Activated B cell treated with CpG ODN at 0.5 μM for 24 hours (primary cell): ENCODE measurements at regions not wholly inside any gene's neighbourhood (a gene's known extent, or its start where the extent isn't known, plus 50 kb on each side); places are given as distances from the start of the nearest gene placed in this dataset.
"Not testable (repeated sequence)": the region's sequence is repeated elsewhere in the genome, so short reads cannot be mapped to it uniquely, and the experiment has no call there.

Experiments
- ATAC-seq: fragments of 200-7000 bp; cut with Tn5 transposase; one replicate; pipeline ENCODE4 v1.10.0; 2021; ENCODE audit warnings: low read depth, mild to moderate bottlenecking, moderate library complexity
- CTCF ChIA-PET: fragments of 350-600 bp; sonication (Branson Sonifier 250); formaldehyde crosslinking; loops from one replicate; lab custom pipeline; 2021; ENCODE audit warnings: antibody characterized with exemption; lab: Charles Lee
- POLR2A ChIA-PET: fragments of 350-600 bp; sonication (Branson Sonifier 250); formaldehyde crosslinking; loops from one replicate; lab custom pipeline; 2021; ENCODE audit warnings: antibody characterized with exemption; lab: Charles Lee
- DNase-seq: peaks from one replicate; pipeline ENCODE4 v3.0.0; 2022
- H3K27ac Mint-ChIP-seq: one replicate; pipeline ENCODE4 v1.8.0; 2020; ENCODE audit warnings: mixed read lengths
- H3K27me3 Mint-ChIP-seq: one replicate; pipeline ENCODE4 v1.8.0; 2021; ENCODE audit warnings: mixed read lengths
- H3K36me3 Mint-ChIP-seq: one replicate; pipeline ENCODE4 v1.8.0; 2021; ENCODE audit warnings: low read depth, mixed read lengths
- H3K4me1 Mint-ChIP-seq: one replicate; pipeline ENCODE4 v1.8.0; 2021; ENCODE audit warnings: mixed read lengths
- H3K4me3 Mint-ChIP-seq: one replicate; pipeline ENCODE4 v1.8.0; 2020; ENCODE audit warnings: mild to moderate bottlenecking, mixed read lengths
- H3K9me3 Mint-ChIP-seq: one replicate; pipeline ENCODE4 v1.8.0; 2020; ENCODE audit warnings: mixed read lengths
- CTCF ChIP-seq: fragments of 200-600 bp; IDR thresholded peaks from one replicate; pipeline ENCODE4 v1.8.0; 2022; ENCODE audit warnings: antibody characterized with exemption, mild to moderate bottlenecking
- intact Hi-C: fragments of 100-400 bp; cut with micrococcal nuclease; formaldehyde crosslinking; loops from one replicate; pipeline ENCODE4 v1.15.1; 2024

DNA sequence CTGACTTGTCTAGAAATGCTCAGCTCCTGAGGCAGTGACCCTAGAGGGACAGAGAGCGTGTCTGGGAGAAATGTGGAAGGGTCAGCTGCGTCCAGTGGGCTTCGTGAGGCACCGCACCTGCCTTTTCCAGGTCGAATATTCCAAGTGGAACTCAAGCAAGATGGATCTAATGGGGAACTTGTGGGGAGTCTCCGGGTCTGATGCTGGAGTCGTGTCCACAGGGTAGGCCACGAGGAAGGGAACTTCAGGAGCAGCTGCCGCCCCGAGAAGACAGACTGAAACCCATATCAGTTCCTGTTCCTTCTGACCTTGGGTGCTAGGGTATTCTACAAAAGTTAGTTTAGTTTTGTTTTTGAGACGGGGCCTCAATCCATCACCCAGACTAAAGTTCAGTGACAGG, 67.5 kb downstream of the TNFAIP2 start:
- no peak overlapping the region for H3K4me3 Mint-ChIP-seq
- peaks cover 51% of the 10 kb centered on the region for H3K27me3 Mint-ChIP-seq
- DNase-seq = no peak
- peaks cover 3% of the 10 kb centered on the region for H3K9me3 Mint-ChIP-seq
- H3K27ac Mint-ChIP-seq = no peak overlapping the region
- CTCF ChIA-PET = no interaction called here
- POLR2A ChIA-PET = no interaction called here
- ATAC-seq = no peak
- H3K36me3 Mint-ChIP-seq = no peaks in the 10 kb centered on the region
- intact Hi-C loops = no loop called here
- peaks cover 7% of the 10 kb centered on the region for H3K4me1 Mint-ChIP-seq
- no peak for TF ChIP-seq CTCF

GRCh38 chr14:103191844-103192243, 68.6 kb downstream of the TNFAIP2 start:
- DNase-seq (no peak), ATAC-seq (no peak)
- Mint-ChIP-seq H3K27ac (no peak overlapping the region), H3K9me3 (peaks cover 3% of the 10 kb centered on the region), H3K36me3 (no peaks in the 10 kb centered on the region), H3K4me1 (peaks cover 7% of the 10 kb centered on the region), H3K4me3 (no peak overlapping the region), H3K27me3 (peaks cover 40% of the 10 kb centered on the region)
- POLR2A ChIA-PET = no interaction called here
- CTCF ChIA-PET = interaction anchor here (1.1 to 1.4 kb wide), 2 partner anchors 8 to 87 kb away, joined by 3 to 6 read pairs; no protein-coding TSS in a partner anchor
- no peak for TF ChIP-seq CTCF
- intact Hi-C loops = no loop called here

GRCh38 chr14:103192246-103192840, 69.1 kb downstream of the TNFAIP2 start:
- no peak for TF ChIP-seq CTCF
- peaks cover 35% of the 10 kb centered on the region for H3K27me3 Mint-ChIP-seq
- intact Hi-C loops = no loop called here
- ChIA-PET POLR2A (no interaction called here), CTCF (interaction anchor here (1.1 to 1.4 kb wide), 2 partner anchors 9 to 87 kb away, joined by 3 to 6 read pairs; no protein-coding TSS in a partner anchor)
- H3K4me3 Mint-ChIP-seq = no peak overlapping the region
- H3K4me1 Mint-ChIP-seq = peaks cover 7% of the 10 kb centered on the region
- no peak for ATAC-seq
- no peak for DNase-seq
- H3K36me3 Mint-ChIP-seq = no peaks in the 10 kb centered on the region
- H3K9me3 Mint-ChIP-seq = peaks cover 3% of the 10 kb centered on the region
- H3K27ac Mint-ChIP-seq = no peak overlapping the region

DNA sequence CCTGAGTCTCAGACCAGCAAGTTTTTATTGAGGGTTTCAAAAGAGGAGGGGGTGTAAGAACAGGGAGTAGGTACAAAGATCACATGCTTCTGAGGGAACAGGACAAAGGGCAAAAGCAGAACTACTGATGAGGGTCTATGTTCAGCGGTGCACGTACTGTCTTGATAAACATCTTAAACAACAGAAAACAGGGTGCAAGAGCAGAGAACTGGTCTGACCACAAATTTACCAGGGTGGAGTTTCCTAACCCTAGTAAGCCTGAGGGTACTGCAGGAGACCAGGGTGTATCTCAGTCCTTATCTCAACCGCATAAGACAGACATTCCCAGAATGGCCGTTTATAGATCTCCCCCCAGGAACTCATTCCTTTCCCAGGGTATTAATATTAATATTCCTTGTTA, 69.6 kb downstream of the TNFAIP2 start:
- H3K27ac Mint-ChIP-seq, DNase-seq, H3K9me3 Mint-ChIP-seq, H3K36me3 Mint-ChIP-seq, POLR2A ChIA-PET, H3K4me1 Mint-ChIP-seq, ATAC-seq, intact Hi-C loops, H3K4me3 Mint-ChIP-seq: not testable (repeated sequence)
- CTCF ChIA-PET = interaction anchor here (1.1 to 1.4 kb wide), 2 partner anchors 9 to 88 kb away, joined by 3 to 6 read pairs; no protein-coding TSS in a partner anchor
- peaks cover 36% of the 10 kb centered on the region for H3K27me3 Mint-ChIP-seq

- H3K27me3 Mint-ChIP-seq = peaks cover 36% of the 10 kb centered on the region
- H3K27ac Mint-ChIP-seq, H3K4me1 Mint-ChIP-seq, CTCF ChIA-PET, ATAC-seq, H3K36me3 Mint-ChIP-seq, H3K9me3 Mint-ChIP-seq, intact Hi-C loops, DNase-seq, POLR2A ChIA-PET, H3K4me3 Mint-ChIP-seq: not testable (repeated sequence)
These were observed 70.2 kb downstream of the TNFAIP2 start for GRCh38 chr14:103193491-103193890.

DNA sequence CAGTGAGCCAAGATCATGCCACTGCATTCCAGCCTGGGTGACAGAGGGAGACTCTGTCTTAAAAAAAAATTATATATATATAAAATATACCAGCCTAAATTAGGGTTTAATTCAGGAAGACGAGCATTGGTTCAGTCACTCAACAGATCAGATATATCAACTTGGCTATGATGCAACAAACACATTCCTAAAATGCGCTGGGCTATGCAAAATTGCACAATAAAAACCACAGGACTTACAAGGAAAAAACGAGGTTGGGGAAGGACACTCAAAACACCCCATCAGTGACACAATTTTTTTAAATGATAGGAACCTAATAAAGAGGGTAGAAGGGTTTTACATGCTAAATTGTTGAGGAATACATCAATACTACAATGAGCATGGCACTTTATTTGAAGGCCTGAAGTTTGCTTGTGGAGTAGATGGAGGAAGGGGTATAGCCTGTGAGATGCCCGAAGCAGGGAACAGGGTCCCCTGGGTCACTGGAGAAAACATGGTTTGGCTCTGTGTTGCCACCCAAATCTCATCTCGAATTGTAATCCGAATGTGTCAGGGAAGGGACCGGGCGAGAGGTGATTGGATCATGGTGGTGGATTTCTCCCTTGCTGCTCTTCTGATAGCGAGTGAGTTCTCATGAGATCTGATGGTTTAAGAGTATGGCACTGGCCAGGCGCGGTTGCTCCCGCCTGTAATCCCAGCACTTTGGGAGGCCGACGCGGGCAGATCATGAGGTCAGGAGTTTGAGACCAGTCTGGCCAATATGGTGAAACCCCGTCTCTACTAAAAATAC, 71.2 kb downstream of the TNFAIP2 start:
- DNase-seq (no peak), ATAC-seq (no peak)
- intact Hi-C loops = no loop called here
- Mint-ChIP-seq H3K36me3 (no peaks in the 10 kb centered on the region), H3K27me3 (peaks cover 35% of the 10 kb centered on the region), H3K4me1 (peaks cover 2% of the 10 kb centered on the region), H3K4me3 (no peak overlapping the region), H3K9me3 (peaks cover 3% of the 10 kb centered on the region), H3K27ac (no peak overlapping the region)
- ChIA-PET POLR2A (no interaction called here), CTCF (no interaction called here)
- TF ChIP-seq CTCF = no peak
